H1 (cell line): ENCODE measurements at regions not wholly inside any gene's neighbourhood (a gene's known extent, or its start where the extent isn't known, plus 50 kb on each side); places are given as distances from the start of the nearest gene placed in this dataset.

Experiments used
- CTCF ChIA-PET: fragments of 300-600 bp; sonication (Branson Sonifier 250); formaldehyde crosslinking; loops from one replicate; lab custom pipeline; 2021; ENCODE audit not compliant: partially characterized antibody; lab: Charles Lee
- POLR2A ChIA-PET: fragments of 300-600 bp; sonication (Branson Sonifier 250); formaldehyde crosslinking; loops from one replicate; lab custom pipeline; 2021; ENCODE audit warnings: inconsistent platforms; ENCODE audit not compliant: partially characterized antibody; lab: Charles Lee
- DNase-seq, 2 experiments: peaks; one replicate each; pipeline versions ENCODE4 v3.0.0 to v3.0.0-alpha.2; 2010 to 2022; ENCODE audit warnings: low spot score in 2 of 2, low read depth in 1 of 2, mixed read lengths in 1 of 2
- FAIRE-seq: peaks from 2 replicates; lab custom pipeline; 2011; peaks lifted over from hg19 to GRCh38; lab: Jason Lieb, UNC
- H2AFZ ChIP-seq: 2 replicates; pipeline ENCODE4 v1.8.1; 2012; ENCODE audit warnings: low read length, inconsistent platforms
- H2AK5ac ChIP-seq: 2 replicates; pipeline ENCODE4 v1.6.1; 2013; ENCODE audit warnings: low read depth, low read length
- H2BK120ac ChIP-seq: replicated peaks from 2 replicates; pipeline ENCODE3; 2013; ENCODE audit warnings: low read depth, low read length, inconsistent platforms
- H2BK12ac ChIP-seq: 2 replicates; pipeline ENCODE4 v1.6.1; 2013; ENCODE audit warnings: low read depth, low read length
- H2BK15ac ChIP-seq: 2 replicates; pipeline ENCODE4 v1.6.1; 2013; ENCODE audit warnings: low read length
- H2BK20ac ChIP-seq: 2 replicates; pipeline ENCODE4 v1.6.1; 2013; ENCODE audit warnings: low read length
- H2BK5ac ChIP-seq: 2 replicates; pipeline ENCODE4 v1.6.1; 2013; ENCODE audit warnings: low read depth, low read length
- H3K14ac ChIP-seq: 2 replicates; pipeline ENCODE4 v1.6.1; 2013; ENCODE audit warnings: inconsistent platforms; ENCODE audit not compliant: insufficient read length
- H3K18ac ChIP-seq: 2 replicates; pipeline ENCODE4 v1.6.1; 2013; ENCODE audit warnings: low read length; ENCODE audit errors: extremely low read depth
- H3K23ac ChIP-seq: 2 replicates; pipeline ENCODE4 v1.6.1; 2013; ENCODE audit warnings: inconsistent platforms; ENCODE audit not compliant: insufficient read length
- H3K23me2 ChIP-seq: 2 replicates; pipeline ENCODE4 v1.6.1; 2013; ENCODE audit warnings: low read depth, low read length
- H3K27ac ChIP-seq: 2 replicates; pipeline ENCODE4 v1.6.1; 2011; ENCODE audit warnings: low read depth, low read length, inconsistent platforms
- H3K27me3 ChIP-seq, 4 experiments: replicated peaks in 1 of 4; 1 replicate in 1 of 4; 2 replicates in 3 of 4; pipeline versions ENCODE4 v1.6.1 to v1.8.1; 2011 to 2013; ENCODE audit warnings: low read length in 3 of 4, mild to moderate bottlenecking in 3 of 4, inconsistent platforms in 2 of 4, mixed read lengths in 2 of 4, moderate library complexity in 1 of 4; ENCODE audit not compliant: control insufficient read depth in 3 of 4, insufficient read depth in 3 of 4; ENCODE audit errors: extremely low read depth in 1 of 4
- H3K36me3 ChIP-seq, 4 experiments: 2 replicates each; pipeline versions ENCODE4 v1.6.1 to v1.8.1; 2011 to 2013; ENCODE audit warnings: mild to moderate bottlenecking in 4 of 4, low read length in 3 of 4, moderate library complexity in 2 of 4, control low read depth in 1 of 4, inconsistent platforms in 1 of 4; ENCODE audit not compliant: insufficient read depth in 4 of 4, control insufficient read depth in 2 of 4
- H3K4ac ChIP-seq: replicated peaks from 2 replicates; pipeline ENCODE3; 2013; ENCODE audit warnings: low read length, low read depth, mixed read lengths, inconsistent platforms; ENCODE audit not compliant: insufficient read length
- H3K4me1 ChIP-seq, 4 experiments: replicated peaks in 1 of 4; 1 replicate in 1 of 4; 2 replicates in 3 of 4; pipeline versions ENCODE4 v1.6.1 to v1.8.1; 2011 to 2013; ENCODE audit warnings: low read length in 3 of 4, inconsistent platforms in 2 of 4, mixed read lengths in 1 of 4; ENCODE audit not compliant: insufficient read depth in 4 of 4, control insufficient read depth in 3 of 4
- H3K4me2 ChIP-seq, 2 experiments: 2 replicates each; pipeline versions ENCODE4 v1.6.1 to v1.8.1; 2011 to 2013; ENCODE audit warnings: low read depth in 2 of 2, low read length in 2 of 2, control low read depth in 1 of 2, inconsistent platforms in 1 of 2, mild to moderate bottlenecking in 1 of 2; ENCODE audit not compliant: insufficient read depth in 1 of 2
- H3K4me3 ChIP-seq, 4 experiments: fragments of 200-600, 300-600 bp in 1 of 4; sonication (generic), shearing (Covaris generic), sonication (Bioruptor Twin) in 1 of 4; 2 replicates each; pipeline versions ENCODE4 v1.5.1 to v1.8.1; 2011 to 2016; ENCODE audit warnings: low read length in 4 of 4, low read depth in 3 of 4, control low read depth in 2 of 4, inconsistent platforms in 2 of 4, mild to moderate bottlenecking in 2 of 4, mixed read lengths in 1 of 4, moderate library complexity in 1 of 4; ENCODE audit not compliant: insufficient read depth in 2 of 4; ENCODE audit errors: extremely low read depth in 1 of 4
- H3K56ac ChIP-seq: replicated peaks from 2 replicates; pipeline ENCODE3; 2013; ENCODE audit warnings: low read depth, mild to moderate bottlenecking, mixed read lengths, low read length, inconsistent platforms; ENCODE audit not compliant: insufficient read length
- H3K79me1 ChIP-seq: 2 replicates; pipeline ENCODE4 v1.6.1; 2013; ENCODE audit warnings: low read depth, low read length, control low read depth
- H3K79me2 ChIP-seq, 2 experiments: 2 replicates each; pipeline versions ENCODE4 v1.6.1 to v1.8.1; 2012 to 2013; ENCODE audit warnings: low read length in 2 of 2, mild to moderate bottlenecking in 2 of 2, inconsistent platforms in 1 of 2; ENCODE audit not compliant: insufficient read depth in 2 of 2, control insufficient read depth in 1 of 2
- H3K9ac ChIP-seq, 4 experiments: replicated peaks in 1 of 4; 1 replicate in 1 of 4; 2 replicates in 3 of 4; pipeline versions ENCODE4 v1.6.1 to v1.8.1; 2011 to 2013; ENCODE audit warnings: low read depth in 3 of 4, low read length in 3 of 4, control low read depth in 2 of 4, mild to moderate bottlenecking in 2 of 4, moderate library complexity in 2 of 4, inconsistent platforms in 1 of 4; ENCODE audit errors: extremely low read depth in 1 of 4
- H3K9me3 ChIP-seq, 2 experiments: 2 replicates each; pipeline versions ENCODE4 v1.6.1 to v1.8.1; 2012 to 2013; ENCODE audit warnings: mild to moderate bottlenecking in 2 of 2, moderate library complexity in 2 of 2, control low read depth in 1 of 2, inconsistent platforms in 1 of 2, low read depth in 1 of 2, low read length in 1 of 2, mixed read lengths in 1 of 2; ENCODE audit not compliant: insufficient read depth in 2 of 2
- H4K20me1 ChIP-seq, 2 experiments: replicated peaks in 1 of 2; 2 replicates each; pipeline versions ENCODE3 to v1.8.1; 2011 to 2013; ENCODE audit warnings: inconsistent platforms in 2 of 2, low read length in 2 of 2, mild to moderate bottlenecking in 1 of 2; ENCODE audit not compliant: insufficient read depth in 2 of 2, control insufficient read depth in 1 of 2
- H4K5ac ChIP-seq: 2 replicates; pipeline ENCODE4 v1.6.1; 2013; ENCODE audit warnings: low read length, low read depth, mixed read lengths, inconsistent platforms; ENCODE audit not compliant: insufficient read length
- H4K8ac ChIP-seq: 2 replicates; pipeline ENCODE4 v1.8.0; 2013; ENCODE audit warnings: mild to moderate bottlenecking, moderate library complexity, low read length, inconsistent platforms; ENCODE audit not compliant: insufficient read depth; ENCODE audit errors: extremely low read depth
- H4K91ac ChIP-seq: replicated peaks from 2 replicates; pipeline ENCODE3; 2013; ENCODE audit warnings: low read length, mixed read lengths, inconsistent platforms; ENCODE audit not compliant: insufficient read length
- CHD2 ChIP-seq: IDR thresholded peaks from 2 replicates; pipeline ENCODE4 v1.6.1; 2012; ENCODE audit warnings: low read length, improper control_type of control experiment
- CTCF ChIP-seq, 3 experiments: IDR thresholded peaks; 1 replicate in 2 of 3; 2 replicates in 1 of 3; pipeline versions ENCODE4 v1.5.1 to v1.6.1; 2011; ENCODE audit warnings: low read length in 3 of 3, mild to moderate bottlenecking in 3 of 3, inconsistent platforms in 2 of 3, low read depth in 1 of 3, moderate library complexity in 1 of 3; ENCODE audit not compliant: insufficient read depth in 1 of 3; ENCODE audit errors: control extremely low read depth in 1 of 3
- JUN ChIP-seq: IDR thresholded peaks from 2 replicates; pipeline ENCODE4 v1.6.1; 2011; ENCODE audit warnings: low read depth, mild to moderate bottlenecking, improper control_type of control experiment, low read length
- KDM1A ChIP-seq: fragments of 200-600, 300-600 bp; sonication (generic); IDR thresholded peaks from 2 replicates; pipeline ENCODE4 v1.7.1; 2016; ENCODE audit warnings: mild to moderate bottlenecking, low read length, borderline replicate concordance
- MAFK ChIP-seq: IDR thresholded peaks from 2 replicates; pipeline ENCODE4 v1.6.1; 2012; ENCODE audit warnings: low read depth, mild to moderate bottlenecking, improper control_type of control experiment, low read length
- NANOG ChIP-seq: IDR thresholded peaks from 2 replicates; pipeline ENCODE4 v1.6.1; 2011; ENCODE audit warnings: low read length, low read depth, mild to moderate bottlenecking, inconsistent platforms; ENCODE audit not compliant: insufficient read depth, poor library complexity, severe bottlenecking
- POLR2AphosphoS5 ChIP-seq: IDR thresholded peaks from 2 replicates; pipeline ENCODE4 v1.6.1; 2011; ENCODE audit warnings: low read depth, low read length
- RXRA ChIP-seq: IDR thresholded peaks from 2 replicates; pipeline ENCODE4 v1.6.1; 2011; ENCODE audit warnings: low read depth, mild to moderate bottlenecking, low read length, moderate library complexity; ENCODE audit not compliant: insufficient read depth
- YY1 ChIP-seq: IDR thresholded peaks from 2 replicates; pipeline ENCODE4 v1.6.1; 2011; ENCODE audit warnings: low read depth, mild to moderate bottlenecking, low read length
- ZNF274 ChIP-seq: IDR thresholded peaks from 2 replicates; pipeline ENCODE4 v1.7.0; 2012; ENCODE audit warnings: low read length, borderline replicate concordance; ENCODE audit errors: extremely low read depth
- WGBS, 2 experiments: shearing (Covaris generic) in 1 of 2; methylation state at CpG; one replicate each; pipeline versions ENCODE4 v1.1.6 to v1.1.7; 2013 to 2015; ENCODE audit warnings: low lambda C conversion rate in 2 of 2, mixed read lengths in 2 of 2, inconsistent platforms in 1 of 2, low coverage in 1 of 2, missing lambda C conversion rate in 1 of 2; ENCODE audit not compliant: insufficient replicate concordance in 2 of 2, insufficient coverage in 1 of 2, insufficient read length in 1 of 2; ENCODE audit errors: extremely low coverage in 1 of 2, missing lambda C conversion rate in 1 of 2; 5-methylcytosine and 5-hydroxymethylcytosine counted together
- TF ChIP-seq, protein P1 (sequence below): IDR thresholded peaks from 2 replicates; pipeline ENCODE4 v1.6.1; 2011; ENCODE audit warnings: low read length, improper control_type of control experiment

GRCh38 chr4:18113710-18114331 is 92.3 kb upstream of the LCORL start:
- Histone ChIP-seq H3K79me2 (no peaks in the 10 kb centered on the region), H3K56ac (no peak overlapping the region), H4K20me1 (no peaks in the 10 kb centered on the region), H3K27ac (no peak overlapping the region), H3K4ac (no peak overlapping the region), H3K4me2 (no peak overlapping the region), H3K27me3 (no peaks in the 10 kb centered on the region), H2BK20ac (no peak overlapping the region), H3K9ac (no peak overlapping the region), H3K4me1 (no peaks in the 10 kb centered on the region), H3K14ac (no peak overlapping the region), H2BK12ac (no peak overlapping the region), H2BK15ac (no peak overlapping the region), H4K5ac (no peak overlapping the region), H3K23ac (no peak overlapping the region), H2BK5ac (no peak overlapping the region), H3K18ac (no peak overlapping the region), H4K8ac (no peak overlapping the region), H3K4me3 (no peak overlapping the region), H2AFZ (no peak overlapping the region), H3K23me2 (no peaks in the 10 kb centered on the region), H4K91ac (no peak overlapping the region), H3K36me3 (no peaks in the 10 kb centered on the region), H2AK5ac (no peak overlapping the region), H2BK120ac (no peak overlapping the region), H3K79me1 (no peaks in the 10 kb centered on the region), H3K9me3 (peaks cover 55 to 67% of the 10 kb centered on the region in 2 experiments)
- WGBS, 2 experiments = 97 to 100% methylated on average over 1 to 2 of the region's 2 CpGs
- POLR2A ChIA-PET = no interaction called here
- FAIRE-seq (no peak), DNase-seq (no peak)
- CTCF ChIA-PET = no interaction called here
- TF ChIP-seq MAFK = no peak
- no peak for TF ChIP-seq YY1
- TF ChIP-seq CHD2 = no peak
- no peak for TF ChIP-seq JUN
- no peak for TF ChIP-seq ZNF274
- no peak for TF ChIP-seq CTCF (IDR thresholded peaks at IDR 0.05; ENCODE audit: control extremely low read depth in 1 of 3, insufficient read depth in 1 of 3, low read depth in 1 of 3, low read length in 3 of 3)
- TF ChIP-seq, protein P1, sequence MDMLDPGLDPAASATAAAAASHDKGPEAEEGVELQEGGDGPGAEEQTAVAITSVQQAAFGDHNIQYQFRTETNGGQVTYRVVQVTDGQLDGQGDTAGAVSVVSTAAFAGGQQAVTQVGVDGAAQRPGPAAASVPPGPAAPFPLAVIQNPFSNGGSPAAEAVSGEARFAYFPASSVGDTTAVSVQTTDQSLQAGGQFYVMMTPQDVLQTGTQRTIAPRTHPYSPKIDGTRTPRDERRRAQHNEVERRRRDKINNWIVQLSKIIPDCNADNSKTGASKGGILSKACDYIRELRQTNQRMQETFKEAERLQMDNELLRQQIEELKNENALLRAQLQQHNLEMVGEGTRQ = no peak
- TF ChIP-seq POLR2AphosphoS5 = no peak
- TF ChIP-seq KDM1A = no peak
- TF ChIP-seq NANOG = no peak
- TF ChIP-seq RXRA = no peak
